GM19463 (cell line): ENCODE measurements at regions not wholly inside any gene's neighbourhood (a gene's known extent, or its start where the extent isn't known, plus 50 kb on each side); places are given as distances from the start of the nearest gene placed in this dataset.

Experiments used
- ATAC-seq: cut with Tn5 transposase; IDR thresholded peaks from one replicate; pipeline ENCODE4 v1.9.1; 2021; ENCODE audit warnings: mild to moderate bottlenecking, moderate library complexity; ENCODE audit not compliant: unreplicated experiment

- ATAC-seq = no peak
These were observed 229.6 kb upstream of the RBFOX1 start for GRCh38 chr16:7103056-7103455.

GRCh38 chr16:7101054-7101453, 231.6 kb upstream of the RBFOX1 start:
- no peak for ATAC-seq

GRCh38 chr16:7097518-7097917, 235.1 kb upstream of the RBFOX1 start:
- ATAC-seq = no peak

- ATAC-seq = no peak
These were observed 239.1 kb upstream of the RBFOX1 start for GRCh38 chr16:7093511-7093910.

- ATAC-seq = no peak
These were observed 242.0 kb upstream of the RBFOX1 start for GRCh38 chr16:7090628-7091115.

GRCh38 chr16:7089751-7090150, 242.9 kb upstream of the RBFOX1 start:
- no peak for ATAC-seq

GRCh38 chr16:7088711-7089110, 243.9 kb upstream of the RBFOX1 start:
- ATAC-seq = no peak

- no peak for ATAC-seq
These were observed 245.6 kb upstream of the RBFOX1 start for GRCh38 chr16:7086822-7087616.

GRCh38 chr16:7085776-7086175, 246.9 kb upstream of the RBFOX1 start:
- ATAC-seq = no peak

GRCh38 chr16:7083096-7083495, 249.5 kb upstream of the RBFOX1 start:
- no peak for ATAC-seq

- ATAC-seq = no peak
These were observed 255.0 kb upstream of the RBFOX1 start for GRCh38 chr16:7077636-7078035.

- ATAC-seq = no peak
These were observed 257.9 kb upstream of the RBFOX1 start for GRCh38 chr16:7074715-7075114.

- ATAC-seq = no peak
These were observed 275.2 kb upstream of the RBFOX1 start for GRCh38 chr16:7057458-7057857.

- ATAC-seq = no peak
These were observed 277.2 kb upstream of the RBFOX1 start for GRCh38 chr16:7055443-7055842.

- ATAC-seq = no peak
These were observed 280.9 kb upstream of the RBFOX1 start for GRCh38 chr16:7051591-7052349.

- no peak for ATAC-seq
These were observed 288.3 kb upstream of the RBFOX1 start for GRCh38 chr16:7044331-7044730.

- ATAC-seq = no peak
These were observed 294.2 kb upstream of the RBFOX1 start for GRCh38 chr16:7038475-7038874.

- no peak for ATAC-seq
These were observed 295.1 kb upstream of the RBFOX1 start for GRCh38 chr16:7037495-7037894.

- no peak for ATAC-seq
These were observed 301.6 kb upstream of the RBFOX1 start for GRCh38 chr16:7031031-7031430.

- ATAC-seq = no peak
These were observed 305.2 kb upstream of the RBFOX1 start for GRCh38 chr16:7027401-7027800.

GRCh38 chr16:7026639-7027038, 306.0 kb upstream of the RBFOX1 start:
- ATAC-seq = no peak

- ATAC-seq = no peak
These were observed 306.9 kb upstream of the RBFOX1 start for GRCh38 chr16:7025616-7026190.
